Testis (tissue), 2 donors: ENCODE measurements at regions not wholly inside any gene's neighbourhood (a gene's known extent, or its start where the extent isn't known, plus 50 kb on each side); places are given as distances from the start of the nearest gene placed in this dataset.

Source experiments
- CTCF ChIP-seq, 3 experiments: fragments of 450-650 bp in 2 of 3; fragments of 200-600 bp in 1 of 3; sonication (generic) in 1 of 3; IDR thresholded peaks; one replicate each; pipeline ENCODE4 v1.5.1; 2016 to 2019; ENCODE audit warnings: antibody characterized with exemption in 3 of 3, mild to moderate bottlenecking in 2 of 3, moderate library complexity in 1 of 3
- POLR2A ChIP-seq: fragments of 450-650 bp; IDR thresholded peaks from one replicate; pipeline ENCODE4 v1.6.1; 2017; ENCODE audit warnings: antibody characterized with exemption, mild to moderate bottlenecking, moderate library complexity

DNA sequence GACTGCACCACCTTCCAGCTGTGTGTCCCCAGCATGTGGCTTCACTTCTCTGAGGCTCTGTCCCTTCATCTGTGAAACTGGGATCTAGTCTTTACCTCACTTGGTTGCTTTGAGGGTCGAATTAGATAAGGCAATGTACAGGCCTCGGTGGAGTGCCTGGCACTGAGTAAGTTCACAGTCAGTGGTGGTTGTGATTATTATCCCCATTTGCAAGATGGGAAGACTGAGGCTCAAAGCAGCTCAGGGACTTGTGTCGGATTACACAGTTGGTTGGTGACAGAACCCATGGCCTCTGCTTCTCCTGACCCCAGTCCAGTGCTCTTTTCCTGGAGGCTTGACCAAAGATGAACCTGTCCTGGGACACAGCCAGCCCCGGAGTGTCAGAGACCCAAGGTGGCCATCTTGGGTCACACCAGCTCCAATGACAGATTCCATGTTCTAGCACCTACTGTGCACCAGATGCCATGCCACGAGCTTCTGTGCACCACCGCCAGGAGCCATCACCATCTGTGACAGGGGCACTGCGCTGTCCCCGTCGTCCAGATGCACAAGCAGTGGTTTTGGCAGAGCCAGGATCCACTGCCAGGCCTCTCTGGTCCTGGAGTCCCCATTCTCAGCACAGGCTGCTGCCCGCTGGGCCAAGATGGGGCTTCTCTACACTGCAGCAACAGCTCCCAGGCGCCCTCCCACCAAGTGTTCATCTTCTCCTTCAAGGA is 60.5 kb downstream of the IGLL1 start:
- TF ChIP-seq CTCF (IDR thresholded peaks at IDR 0.05) = no peak
- TF ChIP-seq POLR2A = no peak
